ENCODE measurements at regions not wholly inside any gene's neighbourhood (a gene's known extent, or its start where the extent isn't known, plus 50 kb on each side); places are given as distances from the start of the nearest gene placed in this dataset.

GRCh38 chr9:121569266-121569648 is 69.6 kb upstream of the GGTA1 start:
- no peak for DNase-seq

- no peak for DNase-seq
Measured at GRCh38 chr9:121572581-121572980, 72.9 kb upstream of the GGTA1 start.

- no peak for DNase-seq
Measured at GRCh38 chr9:121573717-121574485, 74.3 kb upstream of the GGTA1 start.

GRCh38 chr9:121574774-121575519 is 75.3 kb upstream of the GGTA1 start:
- no peak for DNase-seq

GRCh38 chr9:121576281-121577075 is 75.0 kb upstream of the DAB2IP start:
- DNase-seq: no peak

GRCh38 chr9:121577166-121577565 is 74.3 kb upstream of the DAB2IP start:
- DNase-seq: no peak

- no peak for DNase-seq
Measured at GRCh38 chr9:121577572-121577971, 73.9 kb upstream of the DAB2IP start.

- DNase-seq: no peak
Measured at GRCh38 chr9:121581786-121582600, 69.4 kb upstream of the DAB2IP start.

- DNase-seq: no peak
Measured at GRCh38 chr9:121582641-121583040, 68.8 kb upstream of the DAB2IP start.

- no peak for DNase-seq
Measured at GRCh38 chr9:121584421-121584820, 67.0 kb upstream of the DAB2IP start.

- no peak for DNase-seq
Measured at GRCh38 chr9:121587863-121588262, 63.6 kb upstream of the DAB2IP start.

- DNase-seq: no peak
Measured at GRCh38 chr9:121589986-121590385, 61.4 kb upstream of the DAB2IP start.

- no peak for DNase-seq
Measured at GRCh38 chr9:121592265-121592664, 59.2 kb upstream of the DAB2IP start.

- DNase-seq: no peak
Measured at GRCh38 chr9:121593066-121593465, 58.4 kb upstream of the DAB2IP start.

GRCh38 chr9:121596515-121596914 is 54.9 kb upstream of the DAB2IP start:
- DNase-seq: no peak

GRCh38 chr9:121597698-121598166 is 53.7 kb upstream of the DAB2IP start:
- no peak for DNase-seq

- no peak for DNase-seq
Measured at GRCh38 chr9:121598167-121598964, 53.1 kb upstream of the DAB2IP start.

GRCh38 chr9:121598965-121599871 is 52.2 kb upstream of the DAB2IP start:
- no peak for DNase-seq

- DNase-seq: no peak
Measured at GRCh38 chr9:121599872-121600585, 51.4 kb upstream of the DAB2IP start.

- no peak for DNase-seq
Measured at GRCh38 chr9:121601194-121601593, 50.2 kb upstream of the DAB2IP start.

Data from NK-92 treated with Interleukin-12 subunit alpha and Interleukin-12 subunit beta, amount 100 ng/mL, for 24 hours (cell line).